OCI-LY1 (cell line): ENCODE measurements at regions not wholly inside any gene's neighbourhood (a gene's known extent, or its start where the extent isn't known, plus 50 kb on each side); places are given as distances from the start of the nearest gene placed in this dataset.

ENCODE experiments used
- H2AFZ ChIP-seq: fragments of 200-600 bp; sonication (generic), shearing (Covaris generic); 2 replicates; pipeline ENCODE4 v1.6.0; 2014; ENCODE audit warnings: antibody characterized with exemption, mild to moderate bottlenecking, low read length
- H3F3A ChIP-seq: fragments of 200-600 bp; sonication (generic), shearing (Covaris generic); 2 replicates; pipeline ENCODE4 v1.6.0; 2014; ENCODE audit warnings: mild to moderate bottlenecking, antibody characterized with exemption, low read length, moderate library complexity; ENCODE audit not compliant: insufficient read depth
- H3K27ac ChIP-seq: fragments of 200-600 bp; sonication (generic); 2 replicates; pipeline ENCODE4 v1.5.1; 2014; ENCODE audit warnings: low read length, mixed run types, mild to moderate bottlenecking, low read depth; ENCODE audit not compliant: poor library complexity, severe bottlenecking
- H3K27me3 ChIP-seq: fragments of 200-600 bp; sonication (generic); 2 replicates; pipeline ENCODE4 v1.6.0; 2014; ENCODE audit warnings: antibody characterized with exemption, mild to moderate bottlenecking, low read length, moderate library complexity; ENCODE audit not compliant: insufficient read depth
- H3K36me3 ChIP-seq: fragments of 200-600 bp; sonication (generic); 2 replicates; pipeline ENCODE4 v1.6.1; 2014; ENCODE audit warnings: mild to moderate bottlenecking, antibody characterized with exemption, low read length, moderate library complexity, mixed read lengths; ENCODE audit not compliant: insufficient read depth
- H3K4me1 ChIP-seq: fragments of 200-600 bp; sonication (generic); 2 replicates; pipeline ENCODE4 v1.5.1; 2014; ENCODE audit warnings: mild to moderate bottlenecking, low read length, moderate library complexity; ENCODE audit not compliant: insufficient read depth, severe bottlenecking
- H3K4me2 ChIP-seq: fragments of 200-600 bp; sonication (generic), shearing (Covaris generic); 2 replicates; pipeline ENCODE4 v1.6.1; 2014; ENCODE audit warnings: low read length
- H3K4me3 ChIP-seq: fragments of 200-600 bp; sonication (generic); 2 replicates; pipeline ENCODE4 v1.5.1; 2014; ENCODE audit warnings: low read length, low read depth, mild to moderate bottlenecking, mixed read lengths; ENCODE audit not compliant: poor library complexity, severe bottlenecking
- H3K79me2 ChIP-seq: fragments of 200-600 bp; shearing (Covaris generic); 2 replicates; pipeline ENCODE4 v1.6.1; 2016; ENCODE audit warnings: mixed run types, low read length, mixed read lengths; ENCODE audit not compliant: insufficient read depth
- H3K9ac ChIP-seq: fragments of 200-600 bp; sonication (generic), shearing (Covaris generic); 2 replicates; pipeline ENCODE4 v1.6.1; 2014; ENCODE audit warnings: mild to moderate bottlenecking, low read length, mixed read lengths
- H3K9me2 ChIP-seq: fragments of 200-600 bp; sonication (generic), shearing (Covaris generic); 2 replicates; pipeline ENCODE4 v1.6.1; 2014; ENCODE audit warnings: low read depth, mild to moderate bottlenecking, low read length, mixed read lengths
- H3K9me3 ChIP-seq: fragments of 200-600 bp; shearing (Covaris generic); 2 replicates; pipeline ENCODE4 v1.6.1; 2014; ENCODE audit warnings: low read length, mixed read lengths
- H4K20me1 ChIP-seq: fragments of 200-600 bp; sonication (generic), shearing (Covaris generic); 2 replicates; pipeline ENCODE4 v1.6.0; 2016; ENCODE audit warnings: mild to moderate bottlenecking, low read length; ENCODE audit not compliant: insufficient read depth
- CTCF ChIP-seq: fragments of 200-600 bp; sonication (generic), shearing (Covaris generic); IDR thresholded peaks from 2 replicates; pipeline ENCODE4 v1.5.1; 2017; ENCODE audit warnings: mild to moderate bottlenecking, antibody characterized with exemption, low read length, moderate library complexity, mixed read lengths
- EZH2 ChIP-seq: fragments of 200-600 bp; sonication (generic), shearing (Covaris generic); IDR thresholded peaks from 2 replicates; pipeline ENCODE4 v1.8.0; 2017; ENCODE audit warnings: borderline replicate concordance, mixed run types, mild to moderate bottlenecking, antibody characterized with exemption, low read length, moderate library complexity, mixed read lengths

- no peaks in the 10 kb centered on the region for H3K27me3 ChIP-seq
These were observed 108.3 kb upstream of the KIF2A start for GRCh38 chr5:62197697-62198096.

GRCh38 chr5:62198421-62198820 is 107.6 kb upstream of the KIF2A start:
- Histone ChIP-seq H3K4me2 (no peak overlapping the region), H2AFZ (no peak overlapping the region), H3K9me2 (no peaks in the 10 kb centered on the region), H3K9ac (no peak overlapping the region), H3K27me3 (no peaks in the 10 kb centered on the region), H3K36me3 (no peaks in the 10 kb centered on the region), H3K4me3 (no peak overlapping the region), H3K4me1 (no peaks in the 10 kb centered on the region), H3K27ac (no peak overlapping the region), H4K20me1 (no peaks in the 10 kb centered on the region), H3K9me3 (0 out of 2 replicates have a peak, but pooled peaks cover 3% of the 10 kb centered on the region), H3K79me2 (no peaks in the 10 kb centered on the region), H3F3A (no peaks in the 10 kb centered on the region)
- TF ChIP-seq EZH2 (no peak), CTCF (no peak)

More at GRCh38 chr5:62197697-62198096, 108.3 kb upstream of the KIF2A start:
- Histone ChIP-seq H3K79me2 (no peaks in the 10 kb centered on the region), H4K20me1 (no peaks in the 10 kb centered on the region), H3K4me3 (no peak overlapping the region), H3K9me3 (peaks cover 6% of the 10 kb centered on the region; the same call in 1 of the 2 replicates), H3K4me2 (no peak overlapping the region), H3F3A (no peaks in the 10 kb centered on the region), H3K36me3 (no peaks in the 10 kb centered on the region), H3K27ac (no peak overlapping the region), H2AFZ (no peak overlapping the region), H3K9me2 (no peaks in the 10 kb centered on the region), H3K9ac (no peak overlapping the region), H3K4me1 (no peaks in the 10 kb centered on the region)
- no peak for TF ChIP-seq CTCF
- no peak for TF ChIP-seq EZH2

- no peaks in the 10 kb centered on the region for H3K9me2 ChIP-seq
- no peaks in the 10 kb centered on the region for H4K20me1 ChIP-seq
- no peak overlapping the region for H3K27ac ChIP-seq
- no peak for TF ChIP-seq CTCF
- no peak for TF ChIP-seq EZH2
- no peaks in the 10 kb centered on the region for H3K36me3 ChIP-seq
- H3F3A ChIP-seq = no peaks in the 10 kb centered on the region
- no peaks in the 10 kb centered on the region for H3K79me2 ChIP-seq
- no peaks in the 10 kb centered on the region for H3K9me3 ChIP-seq
- H3K4me1 ChIP-seq = no peaks in the 10 kb centered on the region
- H3K27me3 ChIP-seq = no peaks in the 10 kb centered on the region
- H3K4me3 ChIP-seq = no peak overlapping the region
- H3K9ac ChIP-seq = no peak overlapping the region
- no peak overlapping the region for H2AFZ ChIP-seq
- H3K4me2 ChIP-seq = no peak overlapping the region
These were observed 106.0 kb upstream of the KIF2A start for GRCh38 chr5:62199792-62200716.
